ENCODE measurements at regions not wholly inside any gene's neighbourhood (a gene's known extent, or its start where the extent isn't known, plus 50 kb on each side); places are given as distances from the start of the nearest gene placed in this dataset.

DNA sequence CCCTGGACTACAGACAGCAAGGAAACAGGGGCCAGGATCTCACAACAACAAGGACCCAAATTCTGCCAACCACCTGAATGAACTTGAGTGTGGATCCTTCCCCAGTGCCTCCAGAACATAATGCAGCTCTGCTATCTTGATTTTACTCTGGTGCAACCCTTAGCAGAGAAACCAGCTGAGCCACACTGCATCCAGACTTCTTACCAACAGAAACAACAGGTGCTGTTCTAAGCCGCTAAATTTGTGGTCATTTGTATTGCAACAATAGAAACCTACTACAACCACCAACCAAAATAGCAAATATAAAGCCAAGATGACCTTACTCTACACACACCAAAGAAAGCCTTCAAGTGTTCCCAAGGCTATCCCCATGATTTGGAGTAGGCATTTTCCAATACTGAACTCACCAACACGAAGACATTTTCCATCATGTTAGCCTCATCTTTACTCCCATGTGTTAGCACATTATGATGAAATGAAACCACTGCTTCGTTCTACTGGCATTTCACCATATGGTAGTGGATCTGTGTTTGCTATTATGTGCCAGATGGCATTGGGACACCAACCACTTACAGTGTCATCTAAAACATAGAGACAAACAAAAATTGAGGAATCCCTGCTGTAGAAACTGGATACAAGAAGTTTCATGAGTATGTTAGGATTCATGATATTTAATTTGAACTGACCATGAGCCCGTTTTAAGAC is 249.8 kb upstream of the ID4 start:
- H3K27ac ChIP-seq (ENCODE audit: poor library complexity, severe bottlenecking) = no peak overlapping the region

DNA sequence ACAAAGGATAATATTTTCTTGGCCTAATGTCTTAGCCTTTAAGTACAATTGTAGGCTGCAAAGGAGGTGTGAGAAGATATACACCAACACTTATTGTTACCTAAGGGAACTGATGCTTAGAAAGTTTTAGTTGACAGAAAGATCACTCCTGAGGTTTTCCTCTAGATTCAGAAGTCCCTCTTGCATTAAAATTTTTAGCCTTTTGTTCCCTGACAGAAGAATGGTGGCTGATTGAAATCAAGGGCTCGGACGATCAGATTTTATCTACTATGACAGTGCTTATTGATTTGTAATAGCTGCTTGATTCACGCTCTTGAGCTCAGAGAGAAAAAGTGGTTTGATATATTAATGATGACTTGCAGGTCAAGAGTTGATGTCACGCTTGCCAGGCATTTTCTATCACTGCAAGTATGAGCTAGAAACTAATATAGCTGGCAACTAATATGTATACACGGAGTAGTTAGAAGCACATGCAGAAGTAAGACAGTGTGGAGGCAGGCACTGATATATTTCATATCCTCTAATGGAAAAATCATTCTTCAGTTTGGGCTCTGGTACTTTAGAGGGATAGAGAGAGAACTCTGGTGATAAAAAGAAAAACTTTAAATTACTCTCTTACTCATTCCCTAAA is 246.6 kb upstream of the ID4 start:
- Histone ChIP-seq H3K9me3 (ENCODE audit: severe bottlenecking) (no peaks in the 10 kb centered on the region), H3K4me1 (ENCODE audit: insufficient read depth, poor library complexity, severe bottlenecking) (no peaks in the 10 kb centered on the region), H3K27ac (ENCODE audit: poor library complexity, severe bottlenecking) (no peak overlapping the region), H3K27me3 (ENCODE audit: insufficient read depth, poor library complexity, severe bottlenecking) (no peaks in the 10 kb centered on the region), H3K4me3 (ENCODE audit: severe bottlenecking) (no peak overlapping the region), H3K36me3 (ENCODE audit: low read depth) (no peaks in the 10 kb centered on the region)
- TF ChIP-seq, protein P1, sequence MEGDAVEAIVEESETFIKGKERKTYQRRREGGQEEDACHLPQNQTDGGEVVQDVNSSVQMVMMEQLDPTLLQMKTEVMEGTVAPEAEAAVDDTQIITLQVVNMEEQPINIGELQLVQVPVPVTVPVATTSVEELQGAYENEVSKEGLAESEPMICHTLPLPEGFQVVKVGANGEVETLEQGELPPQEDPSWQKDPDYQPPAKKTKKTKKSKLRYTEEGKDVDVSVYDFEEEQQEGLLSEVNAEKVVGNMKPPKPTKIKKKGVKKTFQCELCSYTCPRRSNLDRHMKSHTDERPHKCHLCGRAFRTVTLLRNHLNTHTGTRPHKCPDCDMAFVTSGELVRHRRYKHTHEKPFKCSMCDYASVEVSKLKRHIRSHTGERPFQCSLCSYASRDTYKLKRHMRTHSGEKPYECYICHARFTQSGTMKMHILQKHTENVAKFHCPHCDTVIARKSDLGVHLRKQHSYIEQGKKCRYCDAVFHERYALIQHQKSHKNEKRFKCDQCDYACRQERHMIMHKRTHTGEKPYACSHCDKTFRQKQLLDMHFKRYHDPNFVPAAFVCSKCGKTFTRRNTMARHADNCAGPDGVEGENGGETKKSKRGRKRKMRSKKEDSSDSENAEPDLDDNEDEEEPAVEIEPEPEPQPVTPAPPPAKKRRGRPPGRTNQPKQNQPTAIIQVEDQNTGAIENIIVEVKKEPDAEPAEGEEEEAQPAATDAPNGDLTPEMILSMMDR (IDR thresholded peaks at IDR 0.05; ENCODE audit: poor library complexity, severe bottlenecking) = no peak
- DNase-seq (ENCODE audit: low spot score) = no peak
- no peak for ATAC-seq (ENCODE audit: low read depth)

More for the DNA sequence above, 249.8 kb upstream of the ID4 start:
- no peaks in the 10 kb centered on the region for H3K4me1 ChIP-seq (ENCODE audit: insufficient read depth, poor library complexity, severe bottlenecking)
- TF ChIP-seq, protein P1 (IDR thresholded peaks at IDR 0.05; ENCODE audit: poor library complexity, severe bottlenecking) = no peak
- no peaks in the 10 kb centered on the region for H3K9me3 ChIP-seq (ENCODE audit: severe bottlenecking)
- DNase-seq (ENCODE audit: low spot score) (no peak), ATAC-seq (ENCODE audit: low read depth) (no peak)
- no peaks in the 10 kb centered on the region for H3K27me3 ChIP-seq (ENCODE audit: insufficient read depth, poor library complexity, severe bottlenecking)
- H3K36me3 ChIP-seq (ENCODE audit: low read depth) = no peaks in the 10 kb centered on the region
- H3K4me3 ChIP-seq (ENCODE audit: severe bottlenecking) = no peak overlapping the region

DNA sequence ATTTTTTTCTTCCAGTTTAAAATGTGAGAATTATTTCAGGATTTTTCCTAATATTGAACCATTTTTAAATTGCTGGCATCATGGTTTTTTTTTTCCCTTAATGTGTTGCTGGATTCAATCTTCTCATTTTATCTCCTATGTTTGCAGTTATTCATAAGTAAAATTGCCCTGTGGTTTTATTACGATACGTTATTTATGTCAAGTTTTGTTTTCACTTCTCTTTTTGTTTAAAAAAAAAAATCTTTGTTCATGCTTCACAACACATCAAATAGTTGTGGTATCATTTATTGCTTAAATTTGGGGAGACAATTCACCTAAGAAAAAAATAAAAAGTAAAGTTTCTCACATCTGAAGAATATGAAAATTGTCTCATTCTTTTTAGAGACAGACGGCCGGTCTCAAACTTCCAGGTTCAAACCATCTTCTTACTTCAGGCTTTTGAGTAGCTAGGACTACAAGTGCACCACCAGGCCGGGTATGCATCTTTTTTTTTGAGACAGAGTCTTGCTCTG is 239.3 kb upstream of the ID4 start:
- H3K27ac ChIP-seq (ENCODE audit: poor library complexity, severe bottlenecking) = no peak overlapping the region
- TF ChIP-seq, protein P1 (IDR thresholded peaks at IDR 0.05; ENCODE audit: poor library complexity, severe bottlenecking) = no peak
- H3K9me3 ChIP-seq (ENCODE audit: severe bottlenecking) = no peaks in the 10 kb centered on the region
- H3K27me3 ChIP-seq (ENCODE audit: insufficient read depth, poor library complexity, severe bottlenecking) = no peaks in the 10 kb centered on the region
- no peaks in the 10 kb centered on the region for H3K4me1 ChIP-seq (ENCODE audit: insufficient read depth, poor library complexity, severe bottlenecking)
- DNase-seq (ENCODE audit: low spot score) = no peak
- no peak overlapping the region for H3K4me3 ChIP-seq (ENCODE audit: severe bottlenecking)
- no peaks in the 10 kb centered on the region for H3K36me3 ChIP-seq (ENCODE audit: low read depth)
- ATAC-seq (ENCODE audit: low read depth) = no peak

DNA sequence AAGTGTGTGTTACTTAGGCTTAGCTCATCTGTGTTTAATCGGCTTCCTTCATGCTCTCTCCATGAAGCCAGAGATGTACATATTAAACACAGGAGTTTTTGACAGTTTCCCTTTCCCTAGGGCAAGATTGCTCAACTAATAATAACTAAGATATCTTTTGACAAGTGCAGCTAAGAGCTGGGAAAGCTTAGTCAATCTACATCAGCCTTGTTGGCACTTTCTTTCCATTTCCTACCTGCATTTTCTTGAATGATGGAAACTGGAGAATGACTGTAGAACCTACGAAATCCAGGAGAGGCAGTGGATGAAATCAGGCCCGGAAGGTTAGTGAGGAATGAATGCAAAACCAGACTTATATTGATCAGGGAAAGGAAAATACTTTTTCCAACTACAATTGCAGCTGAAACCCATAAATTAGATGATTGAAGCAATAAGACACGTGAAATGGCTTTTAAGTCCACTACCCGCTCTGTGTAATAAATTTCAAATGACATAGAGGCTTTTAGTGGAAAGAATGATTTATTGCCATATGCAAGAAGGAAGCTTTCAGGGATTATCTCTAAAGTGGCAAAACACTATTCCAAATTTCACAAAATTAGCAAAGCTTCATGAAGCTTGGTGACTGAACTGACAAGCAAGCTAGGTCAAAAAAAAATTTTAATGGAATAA is 237.2 kb upstream of the ID4 start:
- ATAC-seq (ENCODE audit: low read depth) = no peak
- no peaks in the 10 kb centered on the region for H3K9me3 ChIP-seq (ENCODE audit: severe bottlenecking)
- no peaks in the 10 kb centered on the region for H3K4me1 ChIP-seq (ENCODE audit: insufficient read depth, poor library complexity, severe bottlenecking)
- no peaks in the 10 kb centered on the region for H3K36me3 ChIP-seq (ENCODE audit: low read depth)
- no peak overlapping the region for H3K4me3 ChIP-seq (ENCODE audit: severe bottlenecking)
- TF ChIP-seq, protein P1 (IDR thresholded peaks at IDR 0.05; ENCODE audit: poor library complexity, severe bottlenecking) = no peak
- no peak overlapping the region for H3K27ac ChIP-seq (ENCODE audit: poor library complexity, severe bottlenecking)
- no peak for DNase-seq (ENCODE audit: low spot score)
- no peaks in the 10 kb centered on the region for H3K27me3 ChIP-seq (ENCODE audit: insufficient read depth, poor library complexity, severe bottlenecking)

All from RWPE2 (cell line).